ENCODE measurements at regions not wholly inside any gene's neighbourhood (a gene's known extent, or its start where the extent isn't known, plus 50 kb on each side); places are given as distances from the start of the nearest gene placed in this dataset.
"Not testable (repeated sequence)": the region's sequence is repeated elsewhere in the genome, so short reads cannot be mapped to it uniquely, and the experiment has no call there.

DNA sequence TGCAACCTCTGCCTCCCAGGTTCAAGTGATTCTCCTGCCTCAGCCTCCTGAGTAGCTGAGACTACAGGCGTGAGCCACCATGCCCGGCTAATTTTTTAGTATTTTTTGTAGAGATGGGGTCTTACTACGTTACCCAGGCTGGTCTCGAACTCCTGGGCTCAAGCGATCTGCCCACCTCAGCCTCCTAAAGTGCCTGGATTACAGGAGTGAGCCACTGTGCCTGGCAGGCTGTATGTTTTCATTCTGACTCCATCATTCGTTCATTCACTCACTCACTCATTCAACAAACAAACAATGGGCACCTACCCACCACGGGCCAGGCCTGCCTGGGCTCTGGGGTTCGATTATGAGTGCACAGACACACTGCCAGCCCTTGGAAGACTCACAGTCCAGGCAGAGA, 197.1 kb downstream of the C9orf50 start:
- TF ChIP-seq, protein P1, sequence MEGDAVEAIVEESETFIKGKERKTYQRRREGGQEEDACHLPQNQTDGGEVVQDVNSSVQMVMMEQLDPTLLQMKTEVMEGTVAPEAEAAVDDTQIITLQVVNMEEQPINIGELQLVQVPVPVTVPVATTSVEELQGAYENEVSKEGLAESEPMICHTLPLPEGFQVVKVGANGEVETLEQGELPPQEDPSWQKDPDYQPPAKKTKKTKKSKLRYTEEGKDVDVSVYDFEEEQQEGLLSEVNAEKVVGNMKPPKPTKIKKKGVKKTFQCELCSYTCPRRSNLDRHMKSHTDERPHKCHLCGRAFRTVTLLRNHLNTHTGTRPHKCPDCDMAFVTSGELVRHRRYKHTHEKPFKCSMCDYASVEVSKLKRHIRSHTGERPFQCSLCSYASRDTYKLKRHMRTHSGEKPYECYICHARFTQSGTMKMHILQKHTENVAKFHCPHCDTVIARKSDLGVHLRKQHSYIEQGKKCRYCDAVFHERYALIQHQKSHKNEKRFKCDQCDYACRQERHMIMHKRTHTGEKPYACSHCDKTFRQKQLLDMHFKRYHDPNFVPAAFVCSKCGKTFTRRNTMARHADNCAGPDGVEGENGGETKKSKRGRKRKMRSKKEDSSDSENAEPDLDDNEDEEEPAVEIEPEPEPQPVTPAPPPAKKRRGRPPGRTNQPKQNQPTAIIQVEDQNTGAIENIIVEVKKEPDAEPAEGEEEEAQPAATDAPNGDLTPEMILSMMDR (IDR thresholded peaks at IDR 0.05; ENCODE audit: extremely low read depth in 1 of 2, insufficient read depth in 1 of 2, low read depth in 1 of 2, low read length in 2 of 2): not testable (repeated sequence)
- not testable (repeated sequence) for TF ChIP-seq GATA2 (IDR thresholded peaks at IDR 0.05; ENCODE audit: insufficient read depth, insufficient read length, low read depth, low read length); POLR2A (IDR thresholded peaks at IDR 0.05; ENCODE audit: low read depth, low read length); FOS (IDR thresholded peaks at IDR 0.05; ENCODE audit: borderline replicate concordance, insufficient read depth, low read length); JUN (IDR thresholded peaks at IDR 0.05; ENCODE audit: borderline replicate concordance, insufficient read depth, insufficient read length, low read depth); POLR2AphosphoS5 (IDR thresholded peaks at IDR 0.05; ENCODE audit: insufficient read depth, low read depth, low read length)
- TF ChIP-seq, protein P2, sequence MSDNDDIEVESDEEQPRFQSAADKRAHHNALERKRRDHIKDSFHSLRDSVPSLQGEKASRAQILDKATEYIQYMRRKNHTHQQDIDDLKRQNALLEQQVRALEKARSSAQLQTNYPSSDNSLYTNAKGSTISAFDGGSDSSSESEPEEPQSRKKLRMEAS (IDR thresholded peaks at IDR 0.05; ENCODE audit: insufficient read depth, insufficient read length): not testable (repeated sequence)

All from endothelial cell of umbilical vein (primary cell).